Thyroid gland (tissue), 4 donors: ENCODE measurements at regions not wholly inside any gene's neighbourhood (a gene's known extent, or its start where the extent isn't known, plus 50 kb on each side); places are given as distances from the start of the nearest gene placed in this dataset.

ENCODE experiments used
- POLR2A ChIP-seq, 2 donors: fragments of 450-650 bp; IDR thresholded peaks; one replicate each; pipeline ENCODE4 v1.6.1; 2017; ENCODE audit warnings: antibody characterized with exemption in 2 of 2, mild to moderate bottlenecking in 2 of 2, moderate library complexity in 1 of 2
- TF ChIP-seq, protein P1 (sequence below), 6 experiments: fragments of 200-600 bp in 3 of 6; fragments of 450-650 bp in 3 of 6; sonication (generic) in 3 of 6; IDR thresholded peaks; one replicate each; pipeline ENCODE4 v1.5.1; 2016 to 2019; ENCODE audit warnings: antibody characterized with exemption in 6 of 6, mild to moderate bottlenecking in 2 of 6, inconsistent platforms in 1 of 6, moderate library complexity in 1 of 6

DNA sequence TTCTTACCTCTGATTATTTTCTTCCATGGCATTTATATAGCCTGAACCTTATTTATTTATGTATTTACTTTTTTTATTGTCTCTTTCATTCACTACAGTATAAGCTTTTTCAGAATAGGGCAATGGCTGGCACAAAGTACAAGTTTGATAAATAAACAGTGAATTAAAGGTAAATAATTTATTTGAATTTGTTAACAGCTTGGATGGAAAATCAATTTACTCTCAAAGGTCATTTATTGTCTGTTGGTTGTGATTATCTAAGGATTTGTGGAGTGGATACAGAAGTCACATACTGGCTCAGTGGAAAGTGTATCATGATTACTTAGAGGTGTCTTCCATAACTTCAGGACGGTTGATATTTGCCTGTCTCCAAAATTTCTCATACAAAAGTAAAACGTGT is 2472.9 kb downstream of the PCDH7 start:
- TF ChIP-seq, protein P1, sequence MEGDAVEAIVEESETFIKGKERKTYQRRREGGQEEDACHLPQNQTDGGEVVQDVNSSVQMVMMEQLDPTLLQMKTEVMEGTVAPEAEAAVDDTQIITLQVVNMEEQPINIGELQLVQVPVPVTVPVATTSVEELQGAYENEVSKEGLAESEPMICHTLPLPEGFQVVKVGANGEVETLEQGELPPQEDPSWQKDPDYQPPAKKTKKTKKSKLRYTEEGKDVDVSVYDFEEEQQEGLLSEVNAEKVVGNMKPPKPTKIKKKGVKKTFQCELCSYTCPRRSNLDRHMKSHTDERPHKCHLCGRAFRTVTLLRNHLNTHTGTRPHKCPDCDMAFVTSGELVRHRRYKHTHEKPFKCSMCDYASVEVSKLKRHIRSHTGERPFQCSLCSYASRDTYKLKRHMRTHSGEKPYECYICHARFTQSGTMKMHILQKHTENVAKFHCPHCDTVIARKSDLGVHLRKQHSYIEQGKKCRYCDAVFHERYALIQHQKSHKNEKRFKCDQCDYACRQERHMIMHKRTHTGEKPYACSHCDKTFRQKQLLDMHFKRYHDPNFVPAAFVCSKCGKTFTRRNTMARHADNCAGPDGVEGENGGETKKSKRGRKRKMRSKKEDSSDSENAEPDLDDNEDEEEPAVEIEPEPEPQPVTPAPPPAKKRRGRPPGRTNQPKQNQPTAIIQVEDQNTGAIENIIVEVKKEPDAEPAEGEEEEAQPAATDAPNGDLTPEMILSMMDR (IDR thresholded peaks at IDR 0.05): no peak
- TF ChIP-seq POLR2A (IDR thresholded peaks at IDR 0.05): no peak
